ENCODE measurements at regions not wholly inside any gene's neighbourhood (a gene's known extent, or its start where the extent isn't known, plus 50 kb on each side); places are given as distances from the start of the nearest gene placed in this dataset.
A peak's percentile ranks its signal among the peaks of the same experiment; 100 is the strongest.

DNA sequence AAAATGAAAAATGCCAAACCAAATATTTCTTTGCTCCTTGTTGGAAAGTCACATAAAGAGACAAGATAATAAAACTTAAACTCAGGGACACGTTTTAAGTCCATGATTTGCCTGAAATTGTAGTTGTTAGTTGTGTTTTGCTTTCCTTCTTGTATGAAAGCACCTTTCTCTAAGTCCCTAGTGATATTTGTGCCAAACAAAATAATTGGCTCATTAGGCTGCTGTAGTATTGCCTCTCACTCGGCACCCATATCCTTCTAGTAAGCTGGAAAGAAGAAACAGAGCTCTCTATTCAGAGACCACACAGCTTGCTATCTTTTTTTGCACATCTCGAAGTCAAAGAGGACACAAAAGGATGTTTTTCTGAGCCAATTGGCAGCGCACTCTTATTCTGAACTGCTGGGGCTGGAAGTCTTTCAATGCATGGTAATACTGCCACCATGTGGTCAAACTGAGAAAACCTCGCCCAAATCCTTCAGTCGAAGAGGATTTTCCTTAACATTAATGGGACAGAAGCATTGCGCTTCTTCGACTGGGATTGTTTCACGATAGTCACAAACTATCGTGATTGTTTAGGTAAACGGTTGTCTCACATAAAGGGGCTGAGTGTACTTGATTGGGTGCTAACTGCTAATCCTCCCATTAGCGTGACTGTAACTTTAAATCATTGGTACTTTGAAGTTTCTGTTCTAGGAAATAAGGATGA, 571.9 kb upstream of the LCORL start:
- TF ChIP-seq, protein P1, sequence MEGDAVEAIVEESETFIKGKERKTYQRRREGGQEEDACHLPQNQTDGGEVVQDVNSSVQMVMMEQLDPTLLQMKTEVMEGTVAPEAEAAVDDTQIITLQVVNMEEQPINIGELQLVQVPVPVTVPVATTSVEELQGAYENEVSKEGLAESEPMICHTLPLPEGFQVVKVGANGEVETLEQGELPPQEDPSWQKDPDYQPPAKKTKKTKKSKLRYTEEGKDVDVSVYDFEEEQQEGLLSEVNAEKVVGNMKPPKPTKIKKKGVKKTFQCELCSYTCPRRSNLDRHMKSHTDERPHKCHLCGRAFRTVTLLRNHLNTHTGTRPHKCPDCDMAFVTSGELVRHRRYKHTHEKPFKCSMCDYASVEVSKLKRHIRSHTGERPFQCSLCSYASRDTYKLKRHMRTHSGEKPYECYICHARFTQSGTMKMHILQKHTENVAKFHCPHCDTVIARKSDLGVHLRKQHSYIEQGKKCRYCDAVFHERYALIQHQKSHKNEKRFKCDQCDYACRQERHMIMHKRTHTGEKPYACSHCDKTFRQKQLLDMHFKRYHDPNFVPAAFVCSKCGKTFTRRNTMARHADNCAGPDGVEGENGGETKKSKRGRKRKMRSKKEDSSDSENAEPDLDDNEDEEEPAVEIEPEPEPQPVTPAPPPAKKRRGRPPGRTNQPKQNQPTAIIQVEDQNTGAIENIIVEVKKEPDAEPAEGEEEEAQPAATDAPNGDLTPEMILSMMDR (IDR thresholded peaks at IDR 0.05), result peak; percentile 83
- no peak for TF ChIP-seq POLR2AphosphoS5 (IDR thresholded peaks at IDR 0.05; ENCODE audit: low read depth, low read length)
- TF ChIP-seq EZH2phosphoT487 (IDR thresholded peaks at IDR 0.05; ENCODE audit: borderline replicate concordance, low read depth), result no peak
- TF ChIP-seq TAF1 (IDR thresholded peaks at IDR 0.05; ENCODE audit: borderline replicate concordance, low read depth, low read length), result no peak
- no peak for TF ChIP-seq YY1 (IDR thresholded peaks at IDR 0.05; ENCODE audit: low read depth)

Data from SK-N-SH (cell line).